ENCODE measurements at regions not wholly inside any gene's neighbourhood (a gene's known extent, or its start where the extent isn't known, plus 50 kb on each side); places are given as distances from the start of the nearest gene placed in this dataset.

DNA sequence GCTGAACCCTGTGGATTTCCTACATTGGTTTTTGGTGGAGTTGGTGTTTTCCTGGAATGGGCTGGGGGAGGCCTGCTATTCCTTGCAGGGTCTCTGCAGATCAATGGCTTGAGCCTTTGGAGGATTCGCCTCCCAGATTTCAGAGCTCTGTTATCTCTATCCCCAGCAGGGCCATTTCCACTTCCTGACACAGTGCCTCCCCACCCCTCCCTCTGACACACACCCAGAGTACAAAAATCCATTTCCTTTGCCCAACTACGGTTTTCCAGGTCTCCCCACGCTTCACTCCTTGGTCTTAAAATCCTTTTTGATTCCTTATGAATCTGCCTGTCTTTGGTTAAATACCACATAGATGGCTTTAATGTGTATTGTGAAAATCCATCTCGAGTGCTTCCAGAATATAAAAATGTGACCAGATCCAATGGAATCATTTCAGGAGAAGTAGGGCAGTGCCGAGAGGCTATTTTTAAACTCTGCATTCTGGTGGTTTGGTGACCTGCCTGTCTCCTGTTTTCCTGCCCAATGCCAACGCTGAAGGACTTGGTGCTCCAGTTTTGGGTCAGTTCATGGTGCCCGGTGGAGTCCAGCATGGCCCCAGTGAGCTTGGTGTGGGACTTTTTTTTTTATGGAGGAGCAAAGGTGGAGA lies 60.9 kb downstream of the ARL4C start:
- ChIA-PET POLR2A (interaction anchor here (1.0 to 1.5 kb wide), 3 partner anchors 8 to 10 kb away, joined by 3 to 8 read pairs (median 4); no protein-coding TSS in a partner anchor), CTCF (ENCODE audit: unreplicated experiment) (interaction anchor here (0.6 to 1.1 kb wide), 2 partner anchors 9 to 89 kb away, joined by 4 read pairs; no protein-coding TSS in a partner anchor)
- Histone ChIP-seq H4K20me1 (ENCODE audit: insufficient read depth, low read length) (no peaks in the 10 kb centered on the region), H3K4me1 (ENCODE audit: insufficient read depth, low read length, poor library complexity, severe bottlenecking) (peaks cover 10% of the 10 kb centered on the region), H3K9me3 (ENCODE audit: low read length) (no peaks in the 10 kb centered on the region), H3K4me3 (ENCODE audit: low read depth, low read length, poor library complexity, severe bottlenecking) (no peak overlapping the region), H3K9me2 (ENCODE audit: insufficient read depth, low read length) (no peaks in the 10 kb centered on the region), H3K79me2 (ENCODE audit: insufficient read depth, low read depth, low read length) (no peaks in the 10 kb centered on the region), H3K27ac (ENCODE audit: low read depth, low read length, poor library complexity, severe bottlenecking) (no peak overlapping the region), H3K36me3 (ENCODE audit: insufficient read depth, low read length) (no peaks in the 10 kb centered on the region), H2AFZ (ENCODE audit: low read length) (no peak overlapping the region), H3K4me2 (ENCODE audit: low read length) (no peak overlapping the region)
- DNase-seq (ENCODE audit: low spot score), result no peak
- BruUV-seq (replicated peaks), result no TSS peak
- TF ChIP-seq EZH2phosphoT487 (IDR thresholded peaks at IDR 0.05; ENCODE audit: borderline replicate concordance, low read depth, low read length), result no peak
- TF ChIP-seq, protein P1, sequence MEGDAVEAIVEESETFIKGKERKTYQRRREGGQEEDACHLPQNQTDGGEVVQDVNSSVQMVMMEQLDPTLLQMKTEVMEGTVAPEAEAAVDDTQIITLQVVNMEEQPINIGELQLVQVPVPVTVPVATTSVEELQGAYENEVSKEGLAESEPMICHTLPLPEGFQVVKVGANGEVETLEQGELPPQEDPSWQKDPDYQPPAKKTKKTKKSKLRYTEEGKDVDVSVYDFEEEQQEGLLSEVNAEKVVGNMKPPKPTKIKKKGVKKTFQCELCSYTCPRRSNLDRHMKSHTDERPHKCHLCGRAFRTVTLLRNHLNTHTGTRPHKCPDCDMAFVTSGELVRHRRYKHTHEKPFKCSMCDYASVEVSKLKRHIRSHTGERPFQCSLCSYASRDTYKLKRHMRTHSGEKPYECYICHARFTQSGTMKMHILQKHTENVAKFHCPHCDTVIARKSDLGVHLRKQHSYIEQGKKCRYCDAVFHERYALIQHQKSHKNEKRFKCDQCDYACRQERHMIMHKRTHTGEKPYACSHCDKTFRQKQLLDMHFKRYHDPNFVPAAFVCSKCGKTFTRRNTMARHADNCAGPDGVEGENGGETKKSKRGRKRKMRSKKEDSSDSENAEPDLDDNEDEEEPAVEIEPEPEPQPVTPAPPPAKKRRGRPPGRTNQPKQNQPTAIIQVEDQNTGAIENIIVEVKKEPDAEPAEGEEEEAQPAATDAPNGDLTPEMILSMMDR (conservative IDR thresholded peaks at IDR 0.05; ENCODE audit: low read length), result no peak
- intact Hi-C loops (cut with micrococcal nuclease; ENCODE audit: unreplicated experiment), result no loop called here

DNA sequence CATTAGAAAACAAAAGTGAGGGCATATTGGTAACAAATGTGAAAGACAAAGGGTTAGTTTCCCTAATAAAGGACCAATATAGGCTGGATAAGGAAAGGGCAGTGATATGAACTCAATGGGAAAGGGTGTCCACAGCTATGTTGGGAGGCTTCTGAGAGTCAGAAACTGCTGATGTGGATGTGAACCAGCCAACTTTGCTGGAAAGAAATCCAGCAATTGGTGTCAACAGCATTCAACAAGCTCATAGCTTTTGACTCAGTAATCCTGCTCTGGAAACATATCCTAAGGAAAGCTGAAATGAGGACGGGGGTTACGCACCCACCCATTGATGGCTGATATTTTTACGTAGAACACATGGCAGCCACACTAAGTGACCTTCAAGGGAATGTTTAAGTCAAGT lies 63.7 kb downstream of the ARL4C start:
- POLR2A ChIA-PET, result interaction anchor here (1.1 to 1.4 kb wide), 5 partner anchors 9 to 22 kb away, joined by 3 to 5 read pairs (median 3); no protein-coding TSS in a partner anchor
- H3K36me3 ChIP-seq (ENCODE audit: insufficient read depth, low read length), result no peaks in the 10 kb centered on the region
- no peaks in the 10 kb centered on the region for H3K9me3 ChIP-seq (ENCODE audit: low read length)
- CTCF ChIA-PET (ENCODE audit: unreplicated experiment), result no interaction called here
- TF ChIP-seq EZH2phosphoT487 (IDR thresholded peaks at IDR 0.05; ENCODE audit: borderline replicate concordance, low read depth, low read length), result no peak
- TF ChIP-seq, protein P1 (conservative IDR thresholded peaks at IDR 0.05; ENCODE audit: low read length), result no peak
- BruUV-seq (replicated peaks), result no TSS peak
- no peaks in the 10 kb centered on the region for H3K9me2 ChIP-seq (ENCODE audit: insufficient read depth, low read length)
- H3K4me3 ChIP-seq (ENCODE audit: low read depth, low read length, poor library complexity, severe bottlenecking), result no peak overlapping the region
- H3K4me2 ChIP-seq (ENCODE audit: low read length), result no peak overlapping the region
- no peak overlapping the region for H3K27ac ChIP-seq (ENCODE audit: low read depth, low read length, poor library complexity, severe bottlenecking)
- DNase-seq (ENCODE audit: low spot score), result no peak
- H3K79me2 ChIP-seq (ENCODE audit: insufficient read depth, low read depth, low read length), result no peaks in the 10 kb centered on the region
- no peak overlapping the region for H2AFZ ChIP-seq (ENCODE audit: low read length)
- intact Hi-C loops (cut with micrococcal nuclease; ENCODE audit: unreplicated experiment), result no loop called here
- H3K4me1 ChIP-seq (ENCODE audit: insufficient read depth, low read length, poor library complexity, severe bottlenecking), result peaks cover 14% of the 10 kb centered on the region
- H4K20me1 ChIP-seq (ENCODE audit: insufficient read depth, low read length), result no peaks in the 10 kb centered on the region

DNA sequence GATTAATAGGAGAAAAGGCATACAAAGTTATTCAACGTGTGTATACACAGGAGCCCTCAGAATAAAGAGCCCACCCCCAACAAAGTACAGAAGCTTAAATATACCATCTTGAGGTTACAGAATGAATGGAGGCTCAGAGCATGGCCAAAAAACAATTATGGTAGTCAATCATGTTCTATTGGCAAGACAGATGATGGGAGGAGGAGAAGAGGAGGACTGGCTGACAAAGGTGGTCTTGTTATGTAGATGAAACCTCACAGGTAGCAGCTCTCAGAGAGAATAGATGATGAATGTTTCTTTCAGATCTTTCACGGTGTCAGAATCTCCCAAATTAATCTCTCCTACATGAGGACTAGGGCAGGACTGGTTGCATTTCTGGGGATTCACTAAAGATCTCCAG lies 66.0 kb downstream of the ARL4C start:
- peaks cover 28% of the 10 kb centered on the region for H3K4me1 ChIP-seq (ENCODE audit: insufficient read depth, low read length, poor library complexity, severe bottlenecking)
- no peak for DNase-seq (ENCODE audit: low spot score)
- no peak overlapping the region for H3K27ac ChIP-seq (ENCODE audit: low read depth, low read length, poor library complexity, severe bottlenecking)
- no TSS peak for BruUV-seq (replicated peaks)
- no peaks in the 10 kb centered on the region for H3K9me3 ChIP-seq (ENCODE audit: low read length)
- H3K79me2 ChIP-seq (ENCODE audit: insufficient read depth, low read depth, low read length), result no peaks in the 10 kb centered on the region
- no peaks in the 10 kb centered on the region for H3K9me2 ChIP-seq (ENCODE audit: insufficient read depth, low read length)
- POLR2A ChIA-PET, result interaction anchor here (0.7 to 1.0 kb wide), 3 partner anchors 8 to 18 kb away, joined by 3 to 6 read pairs (median 3); no protein-coding TSS in a partner anchor
- no peak overlapping the region for H3K4me2 ChIP-seq (ENCODE audit: low read length)
- no peak overlapping the region for H2AFZ ChIP-seq (ENCODE audit: low read length)
- intact Hi-C loops (cut with micrococcal nuclease; ENCODE audit: unreplicated experiment), result no loop called here
- H4K20me1 ChIP-seq (ENCODE audit: insufficient read depth, low read length), result no peaks in the 10 kb centered on the region
- H3K4me3 ChIP-seq (ENCODE audit: low read depth, low read length, poor library complexity, severe bottlenecking), result no peak overlapping the region
- no peak for TF ChIP-seq EZH2phosphoT487 (IDR thresholded peaks at IDR 0.05; ENCODE audit: borderline replicate concordance, low read depth, low read length)
- TF ChIP-seq, protein P1 (conservative IDR thresholded peaks at IDR 0.05; ENCODE audit: low read length), result no peak
- CTCF ChIA-PET (ENCODE audit: unreplicated experiment), result no interaction called here
- H3K36me3 ChIP-seq (ENCODE audit: insufficient read depth, low read length), result no peaks in the 10 kb centered on the region
